ENCODE measurements at regions not wholly inside any gene's neighbourhood (a gene's known extent, or its start where the extent isn't known, plus 50 kb on each side); places are given as distances from the start of the nearest gene placed in this dataset.

GRCh38 chr13:106696719-106697118 lies 128.8 kb upstream of the ARGLU1 start:
- no peak for TF ChIP-seq POLR2AphosphoS5 (IDR thresholded peaks at IDR 0.05; ENCODE audit: borderline replicate concordance, low read depth, low read length)
- TF ChIP-seq EZH2 (IDR thresholded peaks at IDR 0.05), result no peak
- TF ChIP-seq FOXP2 (optimal IDR thresholded peaks at IDR 0.05; ENCODE audit: control extremely low read depth, extremely low read length, insufficient read depth), result no peak

Data from SK-N-MC (cell line).